Stimulated activated CD4-positive, alpha-beta T cell treated with anti-CD3 and anti-CD28 coated beads, Interleukin-1b, Interleukin-23, amount 100 ng/mL, for 4 hours (primary cell): ENCODE measurements at regions not wholly inside any gene's neighbourhood (a gene's known extent, or its start where the extent isn't known, plus 50 kb on each side); places are given as distances from the start of the nearest gene placed in this dataset.

Source experiments
- DNase-seq, 2 donors: peaks; one replicate each; pipeline ENCODE4 v3.0.0-alpha.2; 2020; ENCODE audit warnings: low read depth in 2 of 2

DNA sequence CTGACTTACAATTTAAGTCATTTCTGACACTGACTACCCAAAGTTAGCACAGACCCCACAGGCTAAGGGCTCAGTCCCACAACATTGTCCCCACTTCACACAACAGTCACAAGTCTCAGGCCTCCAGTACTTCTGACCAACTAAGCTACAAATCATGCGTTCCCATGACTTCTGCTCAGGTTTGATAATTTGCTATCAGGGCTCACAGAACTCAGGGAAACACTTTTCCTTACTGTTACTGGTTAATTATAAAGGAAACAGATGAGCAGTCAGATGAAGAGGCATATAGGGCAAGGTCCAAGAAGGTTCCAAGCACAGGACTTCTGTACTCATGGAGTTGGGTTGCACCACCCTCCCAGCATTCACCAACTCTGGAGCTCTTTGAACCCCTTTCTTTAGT, 151.2 kb upstream of the TNR start:
- DNase-seq: no peak

DNA sequence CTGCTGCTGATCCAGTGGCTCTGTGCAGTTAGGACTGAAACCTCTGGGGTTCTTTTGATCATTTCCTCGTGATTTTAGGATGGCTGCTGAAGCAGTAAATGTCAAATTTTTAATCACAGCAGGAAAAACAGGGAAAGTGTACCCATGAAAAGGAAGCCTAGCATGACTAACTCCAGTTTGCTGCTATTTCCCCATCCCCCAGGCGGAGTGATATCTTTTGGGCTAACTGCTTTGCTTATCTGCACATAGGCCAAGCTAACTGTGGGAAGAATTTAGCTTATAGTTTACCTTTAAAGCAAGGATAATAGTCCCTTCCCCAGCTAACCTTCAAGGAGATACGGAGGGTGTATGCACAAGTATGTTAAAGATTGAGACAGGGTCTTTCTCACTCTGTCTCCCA, 149.8 kb upstream of the TNR start:
- no peak for DNase-seq

DNA sequence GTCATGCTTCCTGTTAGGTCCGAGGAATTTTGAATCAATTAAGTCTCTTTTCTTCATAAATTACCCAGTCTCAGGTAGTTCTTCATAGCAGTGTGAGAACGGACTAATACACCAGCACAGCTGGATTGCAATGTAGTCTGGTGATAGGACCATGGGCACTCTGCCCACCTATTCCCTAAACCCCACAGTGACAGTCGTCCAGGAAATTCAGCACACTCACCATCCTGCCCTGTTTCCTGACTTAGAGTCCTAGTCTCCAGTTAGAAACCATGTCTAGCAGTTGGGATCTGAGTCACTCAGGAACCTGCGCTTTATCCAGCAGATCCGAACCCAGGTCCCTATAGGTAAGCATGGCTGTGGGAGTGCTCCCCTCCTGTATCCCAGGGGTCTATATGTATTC, 149.3 kb upstream of the TNR start:
- DNase-seq: no peak

DNA sequence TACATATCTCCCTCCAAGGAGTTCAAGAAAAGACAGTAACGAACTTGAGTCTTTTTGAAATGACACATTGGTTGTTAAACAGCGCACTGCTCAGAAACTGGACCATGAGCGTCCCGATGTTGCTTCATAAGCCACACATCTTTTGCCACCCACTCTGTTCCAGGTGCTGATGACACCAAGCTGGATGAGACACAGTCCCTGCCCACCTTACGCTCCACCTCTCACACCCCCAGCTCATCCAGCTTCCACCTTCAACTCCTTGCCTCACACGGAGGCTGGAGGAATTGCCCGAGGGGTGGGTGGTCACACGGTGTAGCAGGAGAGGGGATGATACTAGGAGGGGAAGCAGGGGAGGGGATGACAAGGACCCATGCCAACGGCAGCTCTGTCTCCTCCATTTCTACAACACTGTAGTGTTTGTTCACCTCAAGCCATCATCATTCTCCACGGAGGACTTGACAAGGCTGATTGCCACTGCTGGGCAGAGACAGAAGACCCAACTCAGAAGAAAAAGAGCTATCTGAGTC, 148.5 kb upstream of the TNR start:
- DNase-seq: no peak

DNA sequence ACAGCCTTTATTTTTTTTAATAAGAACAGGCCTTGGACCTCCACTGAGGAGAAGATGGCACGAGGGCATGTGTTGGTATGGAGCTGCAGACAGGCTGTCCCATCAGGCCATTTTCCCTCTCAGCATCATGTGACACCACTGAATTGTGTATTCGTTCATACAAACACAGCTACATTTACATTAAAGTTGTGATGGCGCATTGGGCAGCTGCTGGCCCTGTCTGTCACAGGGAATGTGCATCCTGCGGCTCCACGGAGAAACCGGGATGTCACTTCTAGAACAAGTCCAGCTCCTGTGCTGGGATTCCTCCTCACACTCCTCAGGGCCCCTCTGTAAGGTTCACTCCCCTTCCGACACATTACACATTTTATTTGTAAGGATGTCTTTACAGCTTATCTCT, 147.6 kb upstream of the TNR start:
- DNase-seq: no peak

DNA sequence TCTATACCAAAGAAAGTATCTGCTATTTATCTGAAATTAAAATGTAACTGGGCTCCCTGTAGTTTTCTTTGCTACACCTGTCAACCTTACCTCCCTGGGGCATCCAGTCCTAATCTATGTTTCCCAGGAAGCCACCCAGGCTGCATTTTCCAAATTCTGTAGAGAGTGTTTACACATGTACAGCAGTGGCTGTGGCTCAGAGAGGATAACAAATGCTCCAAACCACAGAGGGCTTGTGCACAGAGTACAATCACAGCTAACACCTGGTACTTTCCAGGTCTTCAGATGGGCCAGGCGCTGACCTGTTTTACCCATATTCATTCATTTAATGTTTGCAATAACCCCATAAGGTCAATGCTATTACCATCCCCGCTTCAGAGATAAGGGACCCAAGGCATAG, 146.5 kb upstream of the TNR start:
- no peak for DNase-seq

DNA sequence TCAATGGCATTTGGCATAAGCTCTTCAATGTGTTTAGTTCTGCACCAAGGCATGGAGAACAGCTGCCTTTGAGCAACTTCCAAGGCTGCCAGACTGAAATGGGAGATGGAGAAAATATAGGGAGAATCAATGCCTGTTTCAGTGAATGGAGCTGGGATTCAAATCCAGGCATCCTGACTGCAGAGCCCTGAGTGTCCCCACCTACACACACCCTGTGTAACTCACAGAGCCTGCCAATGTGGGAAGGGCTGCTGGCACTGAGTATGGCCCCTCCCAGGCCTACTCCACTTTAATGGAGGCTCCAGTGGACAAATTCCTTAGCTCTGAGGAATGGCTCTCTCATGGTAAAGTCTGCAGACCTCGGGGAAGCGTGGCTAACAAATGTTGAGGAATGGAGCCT, 145.6 kb upstream of the TNR start:
- no peak for DNase-seq

DNA sequence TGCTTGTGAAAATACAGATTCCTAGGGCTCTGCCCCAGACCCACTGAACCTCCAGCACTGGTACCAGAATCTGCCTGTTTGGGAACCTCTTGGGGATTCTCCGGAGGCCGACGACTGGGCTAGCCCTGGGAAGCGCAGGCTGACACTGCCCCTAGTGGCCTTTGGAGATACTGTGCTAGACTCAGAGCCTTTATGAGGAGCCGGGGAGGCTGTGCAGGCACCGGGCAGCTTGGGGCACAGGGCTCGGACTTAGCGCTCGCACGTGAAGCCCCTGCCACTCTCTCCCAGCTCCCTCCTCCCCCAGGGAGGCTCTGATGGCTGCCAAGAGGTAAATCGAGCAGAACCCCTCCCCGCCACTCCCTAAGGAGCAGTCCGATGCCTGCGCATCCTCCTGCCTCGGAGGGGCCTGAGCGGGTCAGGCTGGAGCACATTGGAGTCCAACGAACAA, 144.6 kb upstream of the TNR start:
- no peak for DNase-seq

DNA sequence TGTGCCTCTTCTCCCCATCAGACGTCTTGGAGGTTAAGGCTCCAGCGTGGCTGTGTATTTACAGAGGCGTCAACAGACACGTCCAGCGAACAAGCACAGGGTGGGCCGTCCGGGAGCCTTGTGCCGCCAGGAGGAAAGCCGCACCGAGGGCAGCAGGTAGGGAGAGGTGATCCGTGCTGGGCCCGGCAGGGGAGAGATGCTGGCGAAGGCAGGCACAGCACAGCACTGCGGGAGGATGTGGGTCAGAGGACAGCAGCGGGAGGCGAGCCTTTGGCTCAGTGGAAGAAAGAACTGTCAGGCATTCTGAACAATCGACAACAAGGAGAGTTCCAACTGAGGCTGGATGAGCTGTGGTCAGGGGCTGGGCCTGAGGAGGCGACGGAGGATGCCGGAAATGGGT, 144.1 kb upstream of the TNR start:
- no peak for DNase-seq

DNA sequence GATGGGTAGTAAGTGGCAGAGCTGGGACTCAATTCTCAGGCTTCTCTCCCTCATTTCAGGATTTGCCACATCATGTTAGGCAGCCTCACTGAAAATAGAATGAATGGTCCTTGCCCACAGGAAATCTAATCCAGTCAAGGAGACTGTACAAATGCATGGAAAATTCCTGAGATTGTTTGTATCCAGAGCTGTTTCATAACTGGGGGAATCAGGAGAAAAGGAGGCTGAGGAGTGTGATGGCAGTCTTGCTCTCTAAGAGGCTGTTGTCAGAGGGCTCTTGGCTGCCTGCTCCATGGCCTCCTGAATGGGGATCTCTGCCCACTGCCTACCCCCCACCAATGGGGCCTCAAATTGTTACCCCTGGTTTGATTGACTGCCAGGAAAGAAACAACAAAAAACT, 141.9 kb upstream of the TNR start:
- DNase-seq: no peak

DNA sequence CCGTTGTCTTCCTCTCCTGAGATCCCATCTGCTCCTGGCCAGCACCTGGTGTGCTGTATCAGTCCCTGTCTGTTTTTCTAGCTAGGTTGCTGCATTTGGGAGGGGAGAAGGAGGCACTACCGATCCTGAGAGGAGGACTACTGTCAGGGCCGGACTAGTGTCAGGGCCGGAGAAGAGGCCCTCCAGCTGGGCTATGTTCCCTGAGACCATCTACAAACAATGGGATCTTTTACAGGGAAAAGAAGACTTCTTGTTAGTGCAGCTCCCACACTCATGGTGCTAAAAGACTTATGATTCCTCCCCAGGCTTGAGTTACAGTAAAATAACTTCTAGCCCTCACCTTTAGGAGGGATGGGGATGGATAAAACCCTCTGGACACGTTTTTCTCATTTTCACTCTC, 141.0 kb upstream of the TNR start:
- no peak for DNase-seq

DNA sequence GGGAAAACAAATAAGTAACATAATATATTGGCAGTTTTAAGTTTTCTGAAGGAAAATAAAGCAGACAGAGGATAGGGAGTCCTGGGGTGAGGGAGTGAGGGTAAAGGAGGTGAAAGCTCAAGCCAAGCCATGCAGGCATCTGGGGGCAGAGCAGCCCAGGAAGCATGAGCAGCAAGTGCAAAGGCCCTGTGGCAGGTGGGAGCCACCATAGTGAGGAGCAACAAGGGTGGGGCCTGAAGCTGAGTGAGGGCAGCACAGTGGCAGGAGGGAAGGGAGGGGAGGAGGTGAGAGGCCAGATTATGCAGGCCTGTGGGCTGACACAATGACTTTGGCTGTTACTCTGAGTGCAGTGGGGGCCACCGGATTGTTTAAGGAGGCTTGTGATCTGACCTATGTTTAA, 138.8 kb upstream of the TNR start:
- DNase-seq: no peak

DNA sequence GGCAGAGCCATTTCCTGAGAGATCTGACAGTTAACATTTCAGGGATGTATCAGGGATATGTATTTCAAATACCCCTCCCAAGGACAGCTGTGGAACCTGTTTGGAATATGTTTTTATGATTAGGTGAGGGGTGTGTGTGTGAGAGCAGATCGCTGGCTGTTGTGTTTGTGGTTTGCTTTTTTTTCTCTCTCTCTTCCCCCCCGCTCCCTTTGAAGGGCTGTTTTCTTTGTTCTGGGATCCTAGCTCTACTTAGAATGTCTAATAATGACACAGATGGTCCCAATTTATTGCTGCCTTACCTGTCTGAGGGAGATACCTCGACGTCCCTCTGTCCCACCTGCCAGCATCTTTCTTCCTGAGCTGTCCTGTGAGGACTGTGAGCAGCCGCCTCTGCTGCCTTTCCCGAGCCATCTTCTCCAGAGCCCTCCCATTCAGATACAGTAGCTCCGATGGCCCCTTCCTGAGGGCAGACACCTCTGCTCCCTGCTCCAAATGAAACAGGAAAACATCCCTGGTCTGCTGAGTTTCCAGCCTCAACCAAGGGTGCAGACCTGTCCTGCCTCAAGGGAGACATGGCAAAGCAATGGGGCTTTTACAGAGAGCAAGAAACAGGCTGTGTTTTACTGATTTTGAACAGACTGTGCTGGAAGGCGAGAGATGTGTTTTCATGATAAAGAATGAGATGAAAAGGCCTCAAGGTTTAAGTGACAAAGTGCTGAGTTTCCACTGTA, 138.0 kb upstream of the TNR start:
- DNase-seq: no peak

DNA sequence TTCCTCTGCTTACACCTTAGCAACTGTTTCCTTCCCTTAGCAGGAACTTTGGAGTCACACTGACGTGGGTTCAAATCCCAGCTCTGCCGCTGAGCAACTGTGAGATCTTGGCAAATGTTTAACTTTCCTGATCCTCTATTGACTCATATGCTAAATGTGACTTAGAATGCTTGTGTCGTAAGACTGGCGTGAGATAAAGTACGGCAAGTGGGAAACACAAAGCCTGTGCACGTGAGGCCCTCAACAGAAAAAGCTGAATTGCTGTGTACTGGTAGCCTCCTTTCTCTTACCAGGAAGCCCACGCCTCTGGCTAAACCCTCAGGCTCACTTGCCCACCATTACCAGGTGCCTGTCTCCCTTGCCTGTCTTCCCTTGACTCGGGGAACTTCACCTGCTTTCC, 135.4 kb upstream of the TNR start:
- no peak for DNase-seq

DNA sequence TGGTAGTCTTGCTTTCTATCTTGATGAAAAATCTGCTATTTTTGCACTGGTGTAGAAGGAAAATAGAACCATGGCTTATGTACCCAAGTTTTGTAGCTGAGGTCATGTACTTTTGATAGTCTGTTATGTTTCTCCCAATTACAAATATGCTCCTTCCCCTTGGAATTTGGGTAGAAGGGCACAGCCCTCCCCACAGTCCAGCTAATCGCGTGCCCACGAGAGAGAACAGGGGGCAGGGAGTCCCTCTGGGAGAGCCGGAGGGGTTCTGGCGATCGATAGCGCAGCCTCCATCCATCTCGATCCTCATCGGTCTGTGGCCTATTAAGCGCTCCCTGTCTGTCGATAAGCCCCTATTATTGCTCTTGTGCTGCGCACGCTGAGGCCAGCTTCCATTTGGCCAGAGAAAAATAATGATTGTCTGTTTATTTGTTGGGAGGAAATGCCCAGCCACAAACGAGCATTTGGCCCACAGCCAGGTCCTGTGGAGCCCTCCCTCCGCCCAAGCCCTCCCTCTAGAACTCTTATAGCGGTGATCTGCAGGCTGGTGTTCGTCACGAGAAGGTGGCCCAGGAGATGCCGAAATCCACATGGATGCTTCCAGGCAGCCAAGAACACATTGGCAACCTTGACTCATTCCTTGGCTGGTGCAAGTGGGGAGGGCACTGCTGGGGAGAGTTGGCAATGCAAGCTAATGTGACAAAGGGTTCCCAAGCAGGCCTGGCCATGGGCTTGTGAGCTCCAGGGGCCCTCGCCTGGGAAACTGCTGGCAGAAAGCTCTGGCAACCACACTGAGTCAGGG, 134.7 kb upstream of the TNR start:
- no peak for DNase-seq

DNA sequence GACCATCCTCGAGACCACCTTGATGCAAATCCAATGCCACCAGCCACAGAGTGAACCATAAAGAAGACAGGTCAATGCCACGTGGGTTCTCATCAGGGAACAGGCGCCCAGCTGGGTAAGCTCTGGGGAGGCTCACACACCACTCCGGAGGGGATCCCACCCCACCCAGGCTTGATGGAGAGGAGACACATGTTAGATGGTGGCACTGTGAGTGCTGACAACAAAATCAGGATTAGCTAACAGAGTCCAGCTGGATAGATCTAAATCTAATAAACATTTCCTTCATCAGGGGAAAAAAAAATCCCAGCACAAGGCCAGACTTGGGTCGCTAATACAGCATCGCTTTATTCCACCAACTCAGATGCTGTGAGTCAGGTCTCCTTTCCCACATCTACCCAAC, 132.2 kb upstream of the TNR start:
- no peak for DNase-seq

DNA sequence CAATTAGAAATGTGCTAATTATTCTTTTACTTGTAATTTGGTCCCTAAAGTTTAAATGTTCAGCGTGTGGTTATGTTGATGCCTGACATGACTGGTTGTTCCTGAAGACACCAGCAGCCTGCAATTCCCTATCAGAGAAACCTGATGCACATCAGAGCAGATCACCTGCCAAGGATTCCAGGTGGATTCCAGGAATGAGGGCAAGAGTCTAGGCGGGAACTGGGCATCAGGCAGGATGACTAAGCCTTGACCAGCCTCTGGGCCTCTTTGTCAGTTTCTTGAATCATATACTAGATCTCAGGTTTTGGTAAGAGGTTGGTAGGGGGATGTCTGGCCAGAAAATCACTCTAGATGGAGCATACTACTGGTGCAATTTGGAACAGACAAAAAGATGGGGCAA, 130.7 kb upstream of the TNR start:
- no peak for DNase-seq

DNA sequence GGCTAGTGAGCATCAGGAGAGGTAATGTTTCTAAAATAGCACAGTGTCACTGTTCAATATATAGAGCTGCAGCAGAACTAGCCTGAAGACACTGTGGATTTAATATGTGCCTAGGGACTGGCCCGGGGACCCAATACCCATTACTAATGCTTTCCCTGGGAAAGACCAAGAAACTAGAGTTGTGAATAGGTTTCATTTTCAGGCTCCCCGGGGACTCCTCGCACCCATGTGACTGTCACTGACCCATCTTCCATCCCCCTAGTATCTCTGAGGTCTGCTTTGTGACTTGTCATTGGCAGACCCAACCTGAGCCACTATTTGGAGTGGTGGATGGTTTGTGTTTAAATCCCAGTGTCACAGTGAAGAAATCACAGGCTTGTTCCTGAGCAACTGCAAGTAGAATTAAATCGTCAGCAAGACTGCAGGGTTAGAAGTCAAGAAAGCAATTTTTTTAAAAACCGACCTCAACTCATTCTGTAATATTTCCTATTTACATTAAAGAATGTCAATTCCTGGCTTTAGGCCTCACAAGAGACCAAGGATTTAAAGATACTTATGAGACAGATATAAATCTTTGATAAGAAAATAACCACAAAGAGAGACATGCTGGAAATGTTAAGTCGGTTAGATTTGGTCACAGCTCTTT, 130.0 kb upstream of the TNR start:
- no peak for DNase-seq

DNA sequence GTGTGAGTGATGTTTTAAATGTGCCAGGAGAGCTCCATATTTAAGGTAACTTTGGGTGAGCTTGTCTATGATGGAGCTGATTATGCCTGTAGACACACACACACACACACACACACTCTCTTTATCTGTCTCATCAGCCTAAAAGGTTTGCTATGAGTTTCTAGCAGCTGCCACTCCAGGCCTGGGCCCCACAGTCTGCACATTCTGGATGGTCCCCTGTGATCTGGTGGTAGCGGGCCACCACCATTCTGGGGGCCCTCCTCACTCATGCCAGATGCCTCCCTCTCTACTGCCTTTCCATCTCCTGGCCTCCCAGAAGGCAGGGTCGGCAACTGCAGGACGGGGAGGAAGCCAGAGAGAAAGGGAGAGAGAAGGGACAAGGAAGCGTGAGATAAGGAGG, 129.2 kb upstream of the TNR start:
- no peak for DNase-seq

DNA sequence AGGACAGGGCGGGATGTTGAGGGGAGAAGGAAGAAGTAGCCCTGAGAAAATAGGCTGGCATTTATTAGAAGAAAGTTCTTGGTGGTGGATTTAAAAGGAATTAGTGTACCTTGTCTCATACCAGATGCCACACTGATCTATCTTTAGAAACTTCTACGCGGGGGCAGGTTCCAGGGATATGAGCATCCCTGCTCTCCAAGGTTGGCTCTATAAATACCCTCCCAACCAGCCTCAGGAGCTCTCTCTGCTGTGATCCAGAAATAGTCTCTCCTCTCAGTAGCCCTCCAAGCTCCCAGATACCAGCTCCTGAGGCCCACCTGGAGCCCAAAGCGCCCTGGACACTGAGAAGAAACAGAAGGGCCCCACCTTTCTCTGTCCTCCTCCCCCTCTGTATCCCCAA, 128.3 kb upstream of the TNR start:
- DNase-seq: no peak

DNA sequence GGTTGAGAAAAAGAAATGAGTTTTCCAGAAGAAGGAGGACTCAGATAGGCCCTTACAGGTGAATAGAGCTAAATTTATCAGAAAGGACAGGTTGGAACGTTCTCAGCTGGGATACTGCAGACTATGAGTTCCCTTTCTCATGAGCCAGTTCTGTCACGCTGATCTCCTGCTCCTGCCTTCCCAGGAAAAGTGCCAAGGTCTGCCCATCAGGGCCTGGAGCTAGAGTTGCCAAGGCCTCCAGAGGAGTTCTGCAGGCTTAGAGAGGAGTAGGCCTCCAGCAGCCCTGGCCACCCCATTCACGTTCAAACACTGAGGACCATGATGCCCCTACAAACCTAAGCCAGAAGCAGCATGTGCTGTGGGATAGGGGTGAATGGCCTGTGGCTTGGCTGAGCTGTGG, 126.8 kb upstream of the TNR start:
- DNase-seq: no peak

DNA sequence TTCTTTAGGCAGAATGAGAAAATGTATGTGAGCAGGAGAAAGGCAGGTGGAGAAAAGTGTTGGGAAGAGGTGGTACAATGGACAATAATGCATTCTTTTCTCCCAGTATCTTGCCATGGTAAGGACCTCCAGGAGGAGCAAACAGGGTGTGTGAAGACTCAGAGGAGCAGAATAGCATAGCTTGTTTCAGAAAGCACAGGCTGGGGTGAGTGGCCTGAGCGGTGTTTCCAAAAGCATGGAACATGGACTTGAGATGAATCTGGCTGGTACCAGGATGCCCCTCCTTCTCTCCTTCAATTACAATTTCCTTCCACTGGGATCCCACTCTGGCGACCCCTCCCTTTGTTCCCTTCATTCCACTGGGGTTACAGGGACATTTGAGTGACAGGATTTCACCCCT, 123.4 kb upstream of the TNR start:
- no peak for DNase-seq
